K562 (cell line): ENCODE measurements at regions not wholly inside any gene's neighbourhood (a gene's known extent, or its start where the extent isn't known, plus 50 kb on each side); places are given as distances from the start of the nearest gene placed in this dataset.

Experiments used
- HNRNPL ChIP-seq: fragments of 200-400 bp; formaldehyde crosslinking; IDR thresholded peaks from 2 replicates; pipeline ENCODE4 v1.6.1; 2017; ENCODE audit warnings: low read depth, mild to moderate bottlenecking, low read length
- JUN ChIP-seq, 2 experiments: sonication (generic) in 1 of 2; formaldehyde crosslinking in 1 of 2; IDR thresholded peaks; 2 replicates each; pipeline versions ENCODE4 v1.6.1 to v1.8.0; 2012 to 2022; ENCODE audit warnings: borderline replicate concordance in 2 of 2, mild to moderate bottlenecking in 2 of 2, improper control_type of control experiment in 1 of 2, low read depth in 1 of 2, low read length in 1 of 2, missing genetic modification reagents in 1 of 2
- TAF1 ChIP-seq: IDR thresholded peaks from 2 replicates; pipeline ENCODE4 v1.6.1; 2011; ENCODE audit warnings: mild to moderate bottlenecking, low read length, moderate library complexity; ENCODE audit not compliant: insufficient read depth, control insufficient read depth, severe bottlenecking; ENCODE audit errors: extremely low read depth
- ZNF217 ChIP-seq: sonication (generic); formaldehyde crosslinking; IDR thresholded peaks from 2 replicates; pipeline ENCODE4 v1.8.0; 2022; ENCODE audit warnings: mild to moderate bottlenecking, missing genetic modification reagents
- ZNF384 ChIP-seq: IDR thresholded peaks from 2 replicates; pipeline ENCODE4 v1.6.1; 2012; ENCODE audit warnings: low read depth, low read length, improper control_type of control experiment

GRCh38 chr18:70523035-70523791, 234.4 kb downstream of the SOCS6 start:
- TF ChIP-seq ZNF217 (CRISPR knock-in tag) (no peak), HNRNPL (no peak), TAF1 (no peak), JUN (IDR thresholded peaks at IDR 0.05; ENCODE audit: borderline replicate concordance, low read depth, low read length) (no peak), JUN (CRISPR knock-in tag; IDR thresholded peaks at IDR 0.05; ENCODE audit: borderline replicate concordance) (no peak), ZNF384 (no peak)
